NOMO-1 (cell line): ENCODE measurements at regions not wholly inside any gene's neighbourhood (a gene's known extent, or its start where the extent isn't known, plus 50 kb on each side); places are given as distances from the start of the nearest gene placed in this dataset.
A peak's percentile ranks its signal among the peaks of the same experiment; 100 is the strongest.

ENCODE experiments used
- DNase-seq, 2 experiments: peaks; one replicate each; lab custom pipeline; 2025; ENCODE audit not compliant: unreplicated experiment in 2 of 2; lab: John Stamatoyannopoulos, UW

- DNase-seq, result no peak
Measured at GRCh38 chr10:4691776-4692175, 134.2 kb upstream of the AKR1E2 start.

- DNase-seq, result no peak
Measured at GRCh38 chr10:4691301-4691700, 134.7 kb upstream of the AKR1E2 start.

- DNase-seq, result peak; percentile 25 to 52
Measured at GRCh38 chr10:4688601-4689000, 137.4 kb upstream of the AKR1E2 start.

DNA sequence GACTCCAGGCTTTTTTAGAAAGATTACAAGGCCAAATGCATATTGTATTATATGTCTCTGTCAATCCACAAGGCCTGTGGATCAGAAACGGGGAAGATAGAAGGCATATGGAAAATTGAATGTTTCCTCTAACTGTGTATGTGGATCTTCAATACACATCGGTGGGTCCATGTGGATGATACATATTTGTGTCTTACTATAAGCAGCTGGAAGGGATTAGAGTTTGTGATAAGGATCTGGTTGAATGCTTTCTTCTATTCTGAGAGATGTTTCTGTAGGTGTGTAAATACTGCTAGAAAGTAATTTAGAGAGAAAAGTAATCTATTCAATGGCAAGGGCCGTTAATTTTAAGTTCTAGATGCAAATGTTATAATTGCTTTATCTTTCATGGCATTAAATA, 137.8 kb upstream of the AKR1E2 start:
- DNase-seq, result no peak

- no peak for DNase-seq
Measured at GRCh38 chr10:4687397-4687796, 138.6 kb upstream of the AKR1E2 start.

GRCh38 chr10:4686644-4686996, 139.4 kb upstream of the AKR1E2 start:
- no peak for DNase-seq

DNA sequence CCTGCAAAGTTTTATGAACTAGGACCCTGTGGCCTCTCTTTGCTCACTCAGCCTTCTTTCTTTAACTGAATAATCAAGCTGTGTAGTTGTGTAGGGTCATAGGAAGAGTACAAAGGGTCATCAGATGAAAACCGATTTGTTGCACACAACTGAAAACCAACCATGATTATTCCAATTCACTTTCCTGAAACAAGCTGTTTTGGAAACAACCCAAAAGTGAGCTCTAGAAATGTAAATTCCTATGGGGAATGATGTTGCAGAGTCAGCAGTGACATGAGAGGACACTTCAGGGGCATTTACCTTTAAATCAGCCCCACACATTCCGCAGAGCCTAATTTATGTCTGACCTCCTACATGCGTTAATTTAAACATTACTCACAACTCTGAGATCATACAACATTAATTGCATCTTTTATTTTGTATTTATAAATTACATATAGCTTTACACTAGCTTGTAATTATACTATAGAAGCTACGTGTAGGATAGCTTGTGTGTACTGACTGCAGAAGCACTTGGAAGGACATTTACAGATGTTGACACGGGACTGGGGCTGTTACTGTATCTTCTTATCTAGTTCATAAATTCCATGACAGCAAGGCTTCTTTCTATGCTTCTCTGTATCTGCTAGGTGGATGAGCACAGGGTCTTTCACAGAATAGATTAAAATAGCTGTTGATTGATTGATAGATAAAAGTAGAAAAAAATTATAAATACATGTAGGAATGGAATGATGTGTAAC, 139.9 kb upstream of the AKR1E2 start:
- no peak for DNase-seq

- peak; percentile 39 to 65 for DNase-seq
Measured at GRCh38 chr10:4685491-4685890, 140.5 kb upstream of the AKR1E2 start.

DNA sequence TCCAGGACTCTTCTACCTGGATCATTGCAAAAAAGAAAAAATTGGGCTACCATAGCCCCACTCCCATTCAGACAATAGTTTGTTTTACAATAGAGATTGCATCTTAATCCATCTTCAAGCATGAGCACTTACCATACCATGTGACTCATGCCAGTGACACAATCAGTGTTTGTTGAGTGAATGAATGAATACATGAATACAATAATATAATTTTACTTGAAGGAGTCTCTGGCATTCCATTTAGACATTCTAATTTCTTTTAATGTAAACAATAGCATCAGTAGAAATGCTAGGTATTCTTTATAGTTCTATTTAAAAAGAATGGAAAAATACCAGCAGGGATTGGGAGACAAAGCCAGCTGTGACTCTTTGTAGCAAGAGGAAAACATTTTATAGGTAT, 141.6 kb upstream of the AKR1E2 start:
- no peak for DNase-seq

DNA sequence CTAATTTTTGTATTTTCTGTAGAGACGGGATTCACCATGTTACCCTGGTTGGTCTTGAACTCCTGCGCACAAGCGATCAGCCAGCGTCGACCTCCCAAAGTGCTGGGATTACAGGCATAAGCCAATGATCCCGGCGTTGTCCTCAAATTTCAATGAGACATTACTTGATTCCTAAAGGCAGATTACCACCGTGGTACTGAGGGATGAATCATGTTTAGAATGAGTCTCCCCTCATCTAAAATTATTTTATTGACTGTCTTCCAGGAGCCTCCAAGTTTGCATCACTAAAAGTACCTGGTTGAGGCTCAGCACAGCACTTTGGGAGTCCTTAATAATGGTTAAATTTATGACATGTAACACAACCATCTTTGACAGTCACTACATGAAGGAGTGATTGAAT, 142.2 kb upstream of the AKR1E2 start:
- DNase-seq, result no peak

GRCh38 chr10:4683137-4683536, 142.9 kb upstream of the AKR1E2 start:
- peak in 1 of 2 experiments; percentile 16 for DNase-seq

DNA sequence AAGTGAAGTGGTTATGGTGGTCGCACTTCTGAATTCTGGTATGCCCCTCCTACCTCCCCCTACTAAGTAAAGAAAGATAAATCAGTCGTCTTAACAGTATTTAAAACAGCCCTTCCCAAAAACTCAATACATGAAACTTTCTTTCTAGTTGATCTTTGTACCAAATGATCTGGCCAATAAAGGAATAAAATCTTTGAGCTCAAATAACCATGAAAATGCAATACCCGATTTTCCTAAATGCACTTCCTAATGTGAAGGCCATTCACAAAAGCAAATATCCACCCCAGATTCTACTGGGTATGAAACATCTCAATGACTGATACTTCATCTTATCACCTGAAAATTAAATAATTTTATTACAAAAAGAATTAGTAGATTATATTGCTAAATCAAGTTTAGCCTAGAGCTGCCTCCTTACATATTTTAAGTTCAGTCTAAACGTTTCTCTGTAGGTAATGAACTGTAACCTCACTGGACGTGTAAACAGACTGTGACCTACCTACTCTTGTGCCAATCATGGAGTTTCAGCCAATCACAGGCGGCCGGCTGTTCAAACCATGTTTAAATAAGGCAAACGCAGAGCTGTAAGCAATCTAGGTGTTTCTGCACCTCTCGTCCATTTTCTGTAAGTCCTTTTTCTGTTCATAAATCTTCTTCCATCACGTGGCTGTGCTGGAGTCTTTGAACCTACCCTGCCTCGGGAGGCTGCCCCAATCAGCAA, 146.9 kb upstream of the AKR1E2 start:
- DNase-seq, result no peak

DNA sequence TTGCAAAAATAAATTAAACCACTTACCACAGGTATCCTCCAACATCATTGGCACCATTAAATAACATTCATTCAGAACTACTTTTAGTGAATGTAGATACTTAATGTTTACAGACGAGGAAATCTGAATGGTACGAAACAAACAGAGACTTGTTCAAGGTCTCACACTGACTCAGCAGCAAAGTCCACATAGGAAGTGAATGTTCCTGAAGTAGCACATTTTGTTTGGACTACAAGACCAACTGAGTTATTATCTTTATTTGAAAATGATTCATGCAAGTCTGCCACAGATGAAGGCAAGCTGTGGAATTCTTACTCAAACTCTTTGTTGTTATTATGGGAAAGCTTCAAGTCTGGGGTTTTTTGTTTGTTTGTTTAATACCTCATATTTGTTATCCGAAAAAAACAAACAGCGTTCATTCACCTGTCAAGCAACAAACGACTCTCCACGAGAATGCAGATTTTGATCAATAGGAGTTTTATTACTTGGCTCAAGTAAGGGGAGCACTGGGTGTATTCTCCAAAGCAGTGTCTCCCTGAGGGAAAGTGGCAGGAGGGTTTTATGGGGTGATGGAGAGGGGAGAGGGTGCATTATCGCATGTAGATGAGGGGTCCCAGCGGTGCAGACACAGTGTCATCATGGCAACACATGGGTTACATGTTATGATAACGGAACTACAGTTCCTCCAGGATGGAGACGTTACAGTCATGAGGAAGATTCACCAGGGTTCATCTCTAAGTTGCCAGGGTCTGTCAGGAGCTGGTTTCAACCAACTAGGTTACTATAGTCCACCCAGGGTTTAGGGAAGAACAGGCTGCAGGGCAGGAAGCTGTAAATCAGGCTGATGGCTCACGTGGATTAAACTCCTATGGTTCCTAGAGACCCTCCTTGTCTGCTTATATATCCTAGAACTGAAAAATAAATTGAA, 147.7 kb upstream of the AKR1E2 start:
- no peak for DNase-seq

DNA sequence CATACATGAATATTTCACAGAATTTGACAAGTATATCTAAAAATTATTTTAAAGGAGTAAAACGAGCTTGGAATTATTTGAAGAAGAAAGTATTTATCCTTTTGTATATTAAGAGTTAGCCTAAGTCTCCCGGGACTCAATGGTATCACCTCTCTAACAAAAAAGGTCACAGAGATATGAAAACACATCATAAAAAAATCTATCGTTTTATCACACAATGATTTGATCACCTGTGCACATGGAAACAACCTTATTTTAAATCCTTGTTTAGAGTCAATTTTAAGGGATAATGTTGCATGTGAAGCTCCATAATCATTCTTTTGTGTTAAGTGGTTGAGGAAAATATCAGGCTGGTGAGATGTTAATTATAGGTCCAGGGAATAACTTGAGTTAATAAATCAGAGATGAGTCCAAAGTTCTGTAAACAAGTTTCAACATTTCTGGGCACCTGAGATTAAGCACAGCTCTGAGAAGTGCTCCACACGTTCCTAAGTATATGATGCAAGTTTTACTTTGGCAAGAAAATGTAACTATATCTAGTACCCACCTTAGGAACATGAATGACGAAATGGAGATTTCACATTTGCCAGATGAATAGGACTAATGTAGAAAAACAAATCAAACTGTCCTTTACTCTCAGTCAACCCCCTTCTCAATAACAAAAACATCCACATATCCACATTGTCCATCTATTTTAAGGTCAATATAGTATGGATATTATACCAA, 148.5 kb upstream of the AKR1E2 start:
- DNase-seq, result no peak

GRCh38 chr10:4676566-4676965, 149.4 kb upstream of the AKR1E2 start:
- DNase-seq, result no peak

GRCh38 chr10:4675808-4676207, 150.2 kb upstream of the AKR1E2 start:
- no peak for DNase-seq

DNA sequence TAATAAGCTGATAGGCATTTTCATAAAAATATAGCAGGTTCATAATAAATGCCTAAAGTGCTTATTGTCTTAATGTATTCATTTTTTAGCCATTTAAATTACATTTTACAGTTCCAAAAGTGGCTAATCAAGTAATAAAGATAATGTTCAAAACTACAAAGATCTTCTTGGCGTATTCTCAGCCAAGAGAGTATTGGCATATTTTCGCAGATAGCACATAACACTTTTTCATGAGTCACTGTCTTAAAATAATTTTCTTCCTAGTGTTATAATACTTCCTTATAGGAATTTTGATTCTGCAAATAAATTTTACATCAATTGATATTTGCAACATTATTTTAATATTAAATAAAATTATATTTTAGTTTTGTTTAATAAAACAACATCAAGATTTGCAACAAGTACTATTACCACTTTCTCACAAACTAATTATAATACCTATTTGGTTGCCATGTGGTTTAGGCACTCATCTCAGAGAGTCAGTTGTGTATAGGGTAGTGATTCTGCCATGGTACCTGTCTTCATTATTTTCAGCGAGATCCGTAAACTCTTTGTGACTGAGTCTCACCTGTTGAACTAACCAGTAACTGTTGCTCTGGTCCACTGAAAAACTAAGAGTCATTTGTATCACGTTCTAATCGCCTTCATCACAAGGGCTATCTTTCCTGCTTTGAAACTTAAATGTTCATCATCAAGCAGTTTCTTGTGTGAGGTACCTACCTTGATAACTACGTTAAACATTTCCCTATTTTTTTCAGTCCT, 152.5 kb upstream of the AKR1E2 start:
- DNase-seq, result no peak

DNA sequence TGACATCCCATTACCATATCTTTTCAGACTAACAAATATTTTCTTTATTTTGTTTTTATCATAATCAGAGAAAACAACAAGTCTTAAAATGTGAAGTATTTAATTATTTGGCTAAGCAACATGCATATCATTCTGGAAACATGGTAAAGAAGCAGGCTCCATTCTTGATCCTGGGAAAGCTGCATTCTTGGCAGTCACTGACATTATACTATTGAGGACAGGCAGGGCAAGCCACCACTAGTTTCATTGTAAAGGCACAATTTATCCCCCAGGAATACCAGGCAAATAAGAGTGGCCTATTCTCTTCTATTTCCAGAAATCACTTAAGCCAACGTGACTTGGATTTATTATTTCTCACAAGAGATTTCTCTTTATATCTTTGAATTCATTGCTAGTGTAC, 153.8 kb upstream of the AKR1E2 start:
- no peak for DNase-seq

- no peak for DNase-seq
Measured at GRCh38 chr10:4671451-4672145, 154.4 kb upstream of the AKR1E2 start.
